Heart left ventricle (tissue), 16 donors: ENCODE measurements at regions not wholly inside any gene's neighbourhood (a gene's known extent, or its start where the extent isn't known, plus 50 kb on each side); places are given as distances from the start of the nearest gene placed in this dataset.
A peak's percentile ranks its signal among the peaks of the same experiment; 100 is the strongest.

Experiments used
- ATAC-seq, 4 donors: fragments of 200-7000 bp; cut with Tn5 transposase; one replicate each; pipeline ENCODE4 v1.9.1; 2020 to 2022; ENCODE audit warnings: moderate library complexity in 4 of 4, mild to moderate bottlenecking in 3 of 4, moderate number of reproducible peaks in 1 of 4
- DNase-seq, 5 donors: peaks; one replicate each; pipeline ENCODE4 v3.0.0-alpha.2; 2020
- H3K27ac ChIP-seq, 12 donors: fragments of 200-600 bp; sonication (generic) in 4 of 12; one replicate each; pipeline versions ENCODE4 v1.5.0 to v1.8.0; 2016 to 2022; ENCODE audit warnings: mild to moderate bottlenecking in 2 of 12
- H3K27me3 ChIP-seq, 9 donors: fragments of 200-600 bp; sonication (generic) in 2 of 9; one replicate each; pipeline versions ENCODE4 v1.5.1 to v1.8.0; 2016 to 2022; ENCODE audit warnings: mild to moderate bottlenecking in 3 of 9
- H3K36me3 ChIP-seq, 9 donors: fragments of 200-600 bp; sonication (generic) in 2 of 9; one replicate each; pipeline versions ENCODE4 v1.5.0 to v1.8.0; 2018 to 2022; ENCODE audit warnings: mild to moderate bottlenecking in 2 of 9
- H3K4me1 ChIP-seq, 12 donors: fragments of 200-600 bp; sonication (generic) in 4 of 12; one replicate each; pipeline versions ENCODE4 v1.5.0 to v1.8.0; 2016 to 2022; ENCODE audit warnings: mild to moderate bottlenecking in 3 of 12
- H3K4me3 ChIP-seq, 12 donors: fragments of 200-600 bp; sonication (generic) in 4 of 12; one replicate each; pipeline versions ENCODE4 v1.5.0 to v1.8.0; 2017 to 2022; ENCODE audit warnings: mild to moderate bottlenecking in 9 of 12, moderate library complexity in 4 of 12
- H3K9me3 ChIP-seq, 12 donors: fragments of 200-600 bp; sonication (generic) in 4 of 12; one replicate each; pipeline versions ENCODE4 v1.5.0 to v1.8.0; 2016 to 2022; ENCODE audit warnings: mild to moderate bottlenecking in 1 of 12
- POLR2A ChIP-seq, 2 donors: fragments of 450-650 bp; IDR thresholded peaks; one replicate each; pipeline ENCODE4 v1.6.1; 2017; ENCODE audit warnings: antibody characterized with exemption in 2 of 2, mild to moderate bottlenecking in 2 of 2, moderate library complexity in 2 of 2
- WGBS, 4 donors: extraction: QIAGEN DNeasy Blood & Tissue Kit in 2 of 4; methylation state at CpG; one replicate each; pipeline versions ENCODE4 v1.1.5 to v1.1.7; 2013 to 2018; 5-methylcytosine and 5-hydroxymethylcytosine counted together
- intact Hi-C, 10 donors: fragments of 100-400 bp; cut with DNase I; formaldehyde crosslinking; loops; one replicate each; pipeline versions ENCODE4 v1.11.1 to v1.14.2; 2022
- TF ChIP-seq, protein P1 (sequence below), 12 donors: fragments of 200-600 bp; sonication (generic) in 4 of 12; IDR thresholded peaks; one replicate each; pipeline versions ENCODE4 v1.5.0 to v1.8.0; 2018 to 2022; ENCODE audit warnings: antibody characterized with exemption in 12 of 12, mild to moderate bottlenecking in 5 of 12
- donor health status: ischemic (EF 13 %, LVEDD 7.1; RV severe dilation, severe dysfunction).
- donor health status: healthy with polysubstance abuse.
- donor health status: DM: no; HTN: yes; CAD: no.
- donor health status: DM: no; HTN: no; CAD: no.
- donor health status: ischemic (EF 25% LVEDD 6.9; RV normal size, moderate dysfunction).
- donor health status: ischemic (EF 25% LVEDD 5.7; RV mildly dilated, moderate dysfunction).
- donor health status: healthy.
- donor health status: DM: yes; HTN: yes; CAD: no.
- donor health status: ischemic (EF 35%, LVEDD 5.7; RV mildly dilated, moderate dysfunction).
- donor health status: nonischemic (EF 11% LVEDD 7.7; RV severe dilation, severe dysfunction).
- donor health status: DM: yes; HTN: yes; CAD: no.
- donor health status: PGD.
- donor health status: ischemic (EF 29% LVEDD 5.4; RV normal size, mild dysfunction).
- donor health status: nonischemic (EF 23%, LVEDD 6.1; RV moderate dilation, normal function).

DNA sequence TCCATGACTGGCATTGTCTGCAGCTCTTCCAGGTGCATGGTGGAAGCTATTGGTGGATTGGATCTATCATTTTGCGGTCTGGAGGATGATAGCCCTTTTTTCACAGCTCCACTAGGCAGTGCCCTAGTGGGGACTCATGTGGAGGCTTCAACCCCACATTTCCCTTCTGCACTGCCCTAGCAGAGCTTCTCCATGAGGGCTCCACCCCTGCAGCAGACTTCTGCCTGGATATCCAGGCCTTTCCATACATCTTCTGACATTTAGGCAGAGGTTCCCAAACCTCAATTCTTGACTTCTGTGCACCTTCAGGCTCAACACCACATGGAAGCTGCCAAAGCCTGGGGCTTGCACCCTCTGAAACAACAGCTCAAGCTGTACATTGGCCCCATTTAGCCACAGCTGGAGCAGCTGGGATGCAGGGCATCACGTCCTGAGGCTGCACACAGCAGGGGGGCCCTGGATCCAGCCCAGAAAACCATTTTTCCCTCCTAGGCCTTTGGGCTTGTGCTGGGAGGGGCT, 800.2 kb upstream of the MIR17HG start:
- H3K4me3 ChIP-seq, result no peak overlapping the region
- no peaks in the 10 kb centered on the region for H3K27me3 ChIP-seq
- peak in 1 of 5 donors; percentile 32 for DNase-seq
- WGBS, 4 donors, result 66 to 76% (median 73%) methylated on average over 2 of the region's 2 CpGs
- no peak overlapping the region for H3K27ac ChIP-seq
- ATAC-seq, result no peak
- intact Hi-C loops, result no loop called here
- peaks cover 0 to 17% (median 4%) of the 10 kb centered on the region in 12 donors for H3K9me3 ChIP-seq
- no peaks in the 10 kb centered on the region for H3K36me3 ChIP-seq
- no peak for TF ChIP-seq POLR2A (IDR thresholded peaks at IDR 0.05)
- TF ChIP-seq, protein P1, sequence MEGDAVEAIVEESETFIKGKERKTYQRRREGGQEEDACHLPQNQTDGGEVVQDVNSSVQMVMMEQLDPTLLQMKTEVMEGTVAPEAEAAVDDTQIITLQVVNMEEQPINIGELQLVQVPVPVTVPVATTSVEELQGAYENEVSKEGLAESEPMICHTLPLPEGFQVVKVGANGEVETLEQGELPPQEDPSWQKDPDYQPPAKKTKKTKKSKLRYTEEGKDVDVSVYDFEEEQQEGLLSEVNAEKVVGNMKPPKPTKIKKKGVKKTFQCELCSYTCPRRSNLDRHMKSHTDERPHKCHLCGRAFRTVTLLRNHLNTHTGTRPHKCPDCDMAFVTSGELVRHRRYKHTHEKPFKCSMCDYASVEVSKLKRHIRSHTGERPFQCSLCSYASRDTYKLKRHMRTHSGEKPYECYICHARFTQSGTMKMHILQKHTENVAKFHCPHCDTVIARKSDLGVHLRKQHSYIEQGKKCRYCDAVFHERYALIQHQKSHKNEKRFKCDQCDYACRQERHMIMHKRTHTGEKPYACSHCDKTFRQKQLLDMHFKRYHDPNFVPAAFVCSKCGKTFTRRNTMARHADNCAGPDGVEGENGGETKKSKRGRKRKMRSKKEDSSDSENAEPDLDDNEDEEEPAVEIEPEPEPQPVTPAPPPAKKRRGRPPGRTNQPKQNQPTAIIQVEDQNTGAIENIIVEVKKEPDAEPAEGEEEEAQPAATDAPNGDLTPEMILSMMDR (IDR thresholded peaks at IDR 0.05), result no peak
- H3K4me1 ChIP-seq, result no peaks in the 10 kb centered on the region

DNA sequence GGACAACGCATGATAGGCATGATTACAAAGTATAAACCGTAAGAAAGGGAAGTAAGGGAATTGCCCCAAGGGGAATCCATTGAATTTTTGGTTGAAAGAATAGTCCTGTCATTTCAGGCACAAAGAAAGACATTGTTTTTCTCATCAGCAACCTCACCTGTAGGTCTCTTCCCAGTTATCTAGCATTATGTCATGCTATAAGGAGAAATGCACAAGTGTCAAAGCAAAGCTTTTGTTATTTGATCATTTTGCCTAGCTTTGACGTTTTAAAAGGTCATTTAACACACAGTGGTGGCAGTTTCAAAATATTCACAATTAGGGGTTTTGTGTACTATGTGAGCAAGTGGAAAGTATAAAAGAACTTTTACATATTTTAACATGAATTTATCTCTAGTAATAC, 796.2 kb upstream of the MIR17HG start:
- Histone ChIP-seq H3K4me3 (no peak overlapping the region), H3K36me3 (no peaks in the 10 kb centered on the region), H3K9me3 (peaks cover 0 to 17% (median 4%) of the 10 kb centered on the region in 12 donors), H3K27me3 (no peaks in the 10 kb centered on the region), H3K4me1 (no peaks in the 10 kb centered on the region), H3K27ac (no peak overlapping the region)
- 70 to 83% (median 78%) methylated on average over 3 of the region's 3 CpGs for WGBS, 4 donors
- ATAC-seq (no peak), DNase-seq (no peak)
- no peak for TF ChIP-seq POLR2A (IDR thresholded peaks at IDR 0.05)
- TF ChIP-seq, protein P1 (IDR thresholded peaks at IDR 0.05), result no peak
- intact Hi-C loops, result no loop called here

DNA sequence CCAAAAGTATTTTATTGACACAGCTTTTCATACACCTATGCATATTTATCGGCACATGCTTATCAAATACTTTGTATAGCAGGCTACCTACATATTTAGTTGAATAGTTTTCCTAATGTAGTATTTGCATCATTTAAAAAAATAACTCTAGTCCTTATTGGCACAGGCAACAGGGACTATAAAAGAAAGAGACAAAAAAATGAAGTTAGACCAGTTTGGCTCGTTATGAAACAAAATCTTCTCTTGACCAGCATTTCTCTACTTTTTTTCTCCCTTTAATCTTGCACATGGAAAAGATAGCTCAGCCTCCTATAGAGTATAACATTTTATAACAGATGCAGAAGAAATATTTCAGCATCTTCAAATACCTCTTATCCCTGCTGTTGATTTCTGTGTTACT, 794.8 kb upstream of the MIR17HG start:
- no peak for ATAC-seq
- H3K4me3 ChIP-seq, result no peak overlapping the region
- intact Hi-C loops, result no loop called here
- 76 to 83% (median 80%) methylated on average over 2 of the region's 2 CpGs for WGBS, 4 donors
- H3K9me3 ChIP-seq, result peaks cover 0 to 9% (median 0%) of the 10 kb centered on the region in 12 donors
- no peaks in the 10 kb centered on the region for H3K4me1 ChIP-seq
- no peak for TF ChIP-seq POLR2A (IDR thresholded peaks at IDR 0.05)
- TF ChIP-seq, protein P1 (IDR thresholded peaks at IDR 0.05), result no peak
- no peaks in the 10 kb centered on the region for H3K36me3 ChIP-seq
- H3K27me3 ChIP-seq, result no peaks in the 10 kb centered on the region
- DNase-seq, result no peak
- H3K27ac ChIP-seq, result no peak overlapping the region

DNA sequence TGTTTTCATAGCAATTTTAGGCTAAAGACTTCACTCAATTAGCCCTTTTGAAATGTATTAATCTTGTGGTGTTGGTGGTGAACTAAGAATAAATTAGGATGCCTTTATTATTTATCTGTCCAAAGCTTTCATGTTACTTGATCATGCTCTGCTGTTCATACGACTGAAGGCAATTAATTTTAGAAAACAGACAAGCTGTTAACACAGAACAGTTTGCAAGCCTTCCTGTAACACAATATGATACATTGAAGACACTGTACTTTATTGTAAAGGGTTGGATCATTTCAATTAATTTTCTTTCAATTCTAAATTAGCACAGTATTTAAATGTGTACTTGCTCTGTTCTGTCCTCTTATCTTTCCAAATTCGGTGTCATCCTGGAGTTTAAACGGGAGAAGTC, 794.3 kb upstream of the MIR17HG start:
- Histone ChIP-seq H3K36me3 (no peaks in the 10 kb centered on the region), H3K9me3 (peaks cover 0 to 8% (median 0%) of the 10 kb centered on the region in 12 donors), H3K27ac (no peak overlapping the region), H3K27me3 (no peaks in the 10 kb centered on the region), H3K4me1 (no peaks in the 10 kb centered on the region), H3K4me3 (no peak overlapping the region)
- DNase-seq (no peak), ATAC-seq (no peak)
- intact Hi-C loops, result no loop called here
- 27 to 45% (median 36%) methylated on average over 3 of the region's 3 CpGs for WGBS, 4 donors
- TF ChIP-seq POLR2A (IDR thresholded peaks at IDR 0.05), result no peak
- TF ChIP-seq, protein P1 (IDR thresholded peaks at IDR 0.05), result no peak
